GM19467 (cell line): ENCODE measurements at regions not wholly inside any gene's neighbourhood (a gene's known extent, or its start where the extent isn't known, plus 50 kb on each side); places are given as distances from the start of the nearest gene placed in this dataset.

Source experiments
- ATAC-seq: cut with Tn5 transposase; IDR thresholded peaks from one replicate; pipeline ENCODE4 v1.9.1; 2021; ENCODE audit warnings: mild to moderate bottlenecking, moderate library complexity; ENCODE audit not compliant: unreplicated experiment

DNA sequence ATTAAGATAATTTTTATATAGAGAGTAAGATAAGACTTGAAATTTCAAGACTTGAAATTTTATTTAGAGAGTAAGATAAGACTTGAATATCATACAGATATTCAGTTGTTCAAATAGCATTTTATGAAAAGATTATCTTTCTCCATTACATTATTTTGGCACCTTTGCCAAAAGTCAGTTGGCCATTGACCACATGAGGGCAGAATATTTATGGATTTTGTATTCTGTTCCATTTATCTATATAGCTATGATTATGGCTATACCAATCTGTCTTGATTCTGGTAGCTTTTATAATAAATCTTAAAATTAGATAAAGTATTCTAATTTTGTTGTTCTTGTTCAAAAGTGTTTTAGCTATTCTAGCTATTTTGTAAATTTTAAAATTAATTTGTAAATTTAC, 537.9 kb upstream of the GJE1 start:
- ATAC-seq, result no peak

DNA sequence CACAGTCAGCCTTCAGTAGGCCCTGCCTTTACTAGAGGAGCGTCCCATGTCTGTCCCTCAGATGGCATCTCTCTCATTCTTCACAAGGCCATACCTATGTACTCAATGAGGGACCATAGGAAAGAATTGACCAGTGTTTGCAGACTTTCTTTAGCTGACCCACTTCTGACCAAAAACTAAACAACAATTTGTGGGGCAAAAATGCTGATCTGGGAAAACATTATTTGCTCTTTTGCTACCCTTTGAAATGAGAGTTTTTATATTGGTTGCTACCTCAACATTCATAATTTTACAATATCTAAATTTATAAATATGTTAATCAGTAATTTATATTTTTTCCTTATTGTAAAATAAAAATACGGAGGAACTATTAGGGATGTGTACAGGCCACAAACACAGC, 539.4 kb upstream of the GJE1 start:
- no peak for ATAC-seq

DNA sequence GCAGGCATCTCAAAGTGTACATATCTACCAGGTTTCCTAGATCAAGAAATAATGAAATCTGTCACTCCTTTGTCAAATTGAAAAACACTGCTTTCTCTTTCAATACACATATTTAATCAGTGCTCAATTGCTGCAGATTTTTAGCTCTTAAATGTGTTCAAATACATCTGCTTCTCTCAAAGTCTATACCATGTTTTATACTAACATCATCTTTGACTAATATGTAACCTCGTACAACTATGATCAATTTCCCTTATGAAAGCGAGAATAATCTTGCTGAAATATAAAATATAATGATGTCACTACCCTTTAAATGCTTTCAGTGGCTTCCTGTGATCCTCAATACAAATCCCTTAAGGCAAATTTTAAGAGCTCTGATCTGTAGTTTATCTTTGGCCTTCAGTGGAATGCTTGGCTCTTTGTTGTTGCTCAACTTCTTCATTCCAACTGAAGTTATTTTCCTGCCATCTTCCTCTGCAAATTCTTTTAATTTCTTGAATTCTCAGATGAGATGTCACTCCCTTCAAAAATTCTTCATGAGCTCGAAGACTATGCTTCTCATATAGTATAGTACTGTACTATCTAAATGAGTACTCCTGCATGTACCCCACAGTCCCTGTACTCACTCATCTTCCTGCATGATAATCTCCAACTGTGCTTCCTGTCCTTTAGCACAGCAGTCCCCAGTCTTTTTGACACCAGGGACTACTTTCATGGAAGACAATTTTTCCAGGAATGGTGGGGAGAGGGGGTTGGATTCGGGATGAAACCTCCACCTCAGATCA, 545.1 kb upstream of the GJE1 start:
- no peak for ATAC-seq

DNA sequence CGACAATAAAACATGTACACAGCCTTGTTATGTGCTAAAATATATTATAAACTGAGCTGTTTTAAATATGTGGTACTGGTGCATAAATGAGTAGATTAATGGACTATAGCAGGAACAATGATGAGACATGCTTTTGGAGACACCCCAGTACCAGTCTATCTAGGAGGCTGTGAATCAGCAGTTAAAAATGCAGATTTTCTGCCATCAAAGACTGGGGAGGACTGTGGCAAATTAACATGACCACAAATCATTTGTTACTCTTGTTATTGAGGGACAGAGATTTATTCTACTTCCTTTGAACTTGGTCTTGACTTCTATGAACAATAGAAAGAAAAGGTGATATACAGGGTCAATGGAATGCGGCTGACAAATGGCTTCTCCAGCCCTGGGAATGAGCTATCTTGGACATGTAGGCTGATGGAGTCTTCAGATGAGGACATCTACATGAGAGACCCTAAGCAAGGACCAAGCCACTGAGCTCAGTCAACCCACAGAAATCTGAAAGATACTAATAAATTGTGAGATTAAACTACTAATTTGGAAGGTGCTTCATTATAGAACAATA, 551.7 kb upstream of the GJE1 start:
- no peak for ATAC-seq

- no peak for ATAC-seq
These were observed 552.6 kb upstream of the GJE1 start for GRCh38 chr6:141580131-141580530.

- no peak for ATAC-seq
These were observed 556.0 kb upstream of the GJE1 start for GRCh38 chr6:141576751-141577150.

DNA sequence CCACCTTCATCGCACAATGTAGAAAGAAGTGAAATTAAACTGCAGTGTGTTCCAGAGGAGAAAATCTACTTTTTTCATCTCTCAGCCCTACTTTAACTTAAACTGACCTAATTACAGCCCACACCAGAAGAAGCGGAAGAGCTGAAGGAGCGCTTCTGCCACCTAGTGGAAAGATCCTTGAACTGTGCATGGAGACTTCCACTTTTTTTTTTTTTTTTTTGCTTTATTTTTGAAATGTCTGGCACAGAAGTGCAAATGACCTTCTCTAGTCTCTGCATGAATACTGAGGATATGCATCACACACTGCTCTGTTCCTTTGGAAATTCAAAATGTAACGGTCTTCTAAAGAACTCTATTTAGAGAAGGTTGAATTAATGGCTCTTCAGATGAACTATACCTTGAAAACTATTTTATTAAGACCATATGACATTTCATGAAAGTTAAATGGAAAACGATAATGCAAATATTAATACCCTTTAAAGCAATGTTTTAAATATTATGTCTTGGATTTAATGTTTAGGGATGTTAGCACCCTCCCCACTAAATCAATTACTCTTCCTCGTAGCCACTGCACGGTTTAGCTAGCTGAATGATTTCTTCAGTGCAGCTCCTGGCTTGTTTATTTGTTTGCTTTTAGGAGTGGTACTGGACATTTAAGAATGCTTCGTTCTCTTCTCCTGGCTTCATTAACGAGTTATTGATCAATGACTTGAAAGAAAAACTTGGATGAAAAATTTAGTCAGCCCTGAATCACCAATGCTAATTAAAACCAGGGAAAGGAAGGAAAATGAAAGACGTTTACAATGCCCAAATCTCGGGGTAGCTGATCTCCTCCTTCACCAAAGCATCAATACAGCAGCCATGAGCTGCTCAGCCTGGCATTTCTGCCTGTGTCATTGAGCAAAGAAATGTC, 569.6 kb upstream of the GJE1 start:
- ATAC-seq, result peak; percentile 89

GRCh38 chr6:141562186-141562811, 570.4 kb upstream of the GJE1 start:
- ATAC-seq, result peak; percentile 39

- ATAC-seq, result no peak
These were observed 571.6 kb upstream of the GJE1 start for GRCh38 chr6:141561154-141561553.

- peak; percentile 64 for ATAC-seq
These were observed 580.3 kb upstream of the GJE1 start for GRCh38 chr6:141552463-141552862.

GRCh38 chr6:141552031-141552430, 580.7 kb upstream of the GJE1 start:
- no peak for ATAC-seq

DNA sequence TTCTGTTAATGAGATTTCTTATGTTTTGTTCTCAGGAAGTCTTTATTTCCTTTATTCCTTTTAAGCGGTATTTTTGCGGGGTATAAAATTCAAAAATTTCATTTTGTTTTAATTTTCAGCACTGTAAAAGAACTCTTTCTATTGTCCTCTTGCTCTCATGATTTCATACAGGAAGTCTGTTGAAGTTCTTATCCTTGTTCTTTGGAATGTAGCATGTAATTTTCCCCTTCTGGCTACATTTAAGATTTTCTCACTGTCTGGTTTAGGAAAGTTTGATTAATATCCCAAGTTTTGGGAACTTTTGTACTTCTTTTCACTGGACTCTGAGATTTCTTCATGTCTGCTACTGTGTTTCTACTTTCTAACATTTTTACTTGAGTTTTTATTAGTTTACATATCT, 581.4 kb upstream of the GJE1 start:
- ATAC-seq, result no peak

- no peak for ATAC-seq
These were observed 582.3 kb upstream of the GJE1 start for GRCh38 chr6:141550471-141550870.

GRCh38 chr6:141548966-141549365, 583.8 kb upstream of the GJE1 start:
- no peak for ATAC-seq

- no peak for ATAC-seq
These were observed 591.0 kb upstream of the GJE1 start for GRCh38 chr6:141541581-141542324.

GRCh38 chr6:141540207-141540606, 592.5 kb upstream of the GJE1 start:
- ATAC-seq, result no peak

DNA sequence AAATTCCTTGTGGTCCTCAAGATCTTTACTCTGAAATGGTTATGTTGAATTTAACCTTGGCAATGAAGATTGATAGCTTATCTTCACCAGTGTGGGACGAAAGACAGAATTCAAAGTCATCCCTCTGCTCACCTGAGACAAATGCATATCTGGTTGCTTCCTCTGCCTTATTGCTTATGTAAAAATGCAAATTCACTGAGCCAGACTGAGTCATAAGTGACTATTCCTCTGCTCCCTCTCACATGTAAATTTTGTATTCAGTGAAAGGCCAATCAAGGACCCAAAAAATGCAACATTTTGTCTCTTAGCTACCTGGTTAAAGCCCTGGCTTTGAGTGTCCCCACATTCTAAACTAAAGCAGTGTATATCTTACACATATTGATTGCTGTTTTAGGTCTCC, 593.1 kb upstream of the GJE1 start:
- no peak for ATAC-seq

GRCh38 chr6:141532211-141532610, 600.5 kb upstream of the GJE1 start:
- ATAC-seq, result no peak

GRCh38 chr6:141531040-141531439, 601.7 kb upstream of the GJE1 start:
- no peak for ATAC-seq

DNA sequence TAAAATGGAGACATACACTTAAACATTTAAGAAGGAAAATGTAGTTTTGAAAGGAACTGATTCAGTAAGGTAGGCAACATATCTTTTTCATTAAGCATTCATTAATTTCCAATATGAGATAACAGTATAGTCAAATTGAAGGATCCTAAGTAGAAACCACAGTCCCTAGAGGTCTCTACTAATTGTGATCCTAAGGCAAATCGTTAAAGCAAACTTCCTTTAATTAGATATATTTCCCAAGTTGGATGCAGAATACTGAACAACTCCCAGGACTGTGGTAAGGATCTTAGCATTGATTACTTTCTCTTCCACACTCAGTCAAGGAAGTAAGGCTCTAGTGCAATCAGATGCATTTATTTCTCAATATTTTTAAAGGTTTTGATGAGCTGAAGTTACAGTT, 604.1 kb upstream of the GJE1 start:
- no peak for ATAC-seq

- ATAC-seq, result no peak
These were observed 605.7 kb upstream of the GJE1 start for GRCh38 chr6:141526985-141527384.
